OCI-LY1 (cell line): ENCODE measurements at regions not wholly inside any gene's neighbourhood (a gene's known extent, or its start where the extent isn't known, plus 50 kb on each side); places are given as distances from the start of the nearest gene placed in this dataset.

Experiments
- H2AFZ ChIP-seq: fragments of 200-600 bp; sonication (generic), shearing (Covaris generic); 2 replicates; pipeline ENCODE4 v1.6.0; 2014; ENCODE audit warnings: antibody characterized with exemption, mild to moderate bottlenecking, low read length
- H3F3A ChIP-seq: fragments of 200-600 bp; sonication (generic), shearing (Covaris generic); 2 replicates; pipeline ENCODE4 v1.6.0; 2014; ENCODE audit warnings: mild to moderate bottlenecking, antibody characterized with exemption, low read length, moderate library complexity; ENCODE audit not compliant: insufficient read depth
- H3K27ac ChIP-seq: fragments of 200-600 bp; sonication (generic); 2 replicates; pipeline ENCODE4 v1.5.1; 2014; ENCODE audit warnings: low read length, mixed run types, mild to moderate bottlenecking, low read depth; ENCODE audit not compliant: poor library complexity, severe bottlenecking
- H3K27me3 ChIP-seq: fragments of 200-600 bp; sonication (generic); 2 replicates; pipeline ENCODE4 v1.6.0; 2014; ENCODE audit warnings: antibody characterized with exemption, mild to moderate bottlenecking, low read length, moderate library complexity; ENCODE audit not compliant: insufficient read depth
- H3K36me3 ChIP-seq: fragments of 200-600 bp; sonication (generic); 2 replicates; pipeline ENCODE4 v1.6.1; 2014; ENCODE audit warnings: mild to moderate bottlenecking, antibody characterized with exemption, low read length, moderate library complexity, mixed read lengths; ENCODE audit not compliant: insufficient read depth
- H3K4me1 ChIP-seq: fragments of 200-600 bp; sonication (generic); 2 replicates; pipeline ENCODE4 v1.5.1; 2014; ENCODE audit warnings: mild to moderate bottlenecking, low read length, moderate library complexity; ENCODE audit not compliant: insufficient read depth, severe bottlenecking
- H3K4me2 ChIP-seq: fragments of 200-600 bp; sonication (generic), shearing (Covaris generic); 2 replicates; pipeline ENCODE4 v1.6.1; 2014; ENCODE audit warnings: low read length
- H3K4me3 ChIP-seq: fragments of 200-600 bp; sonication (generic); 2 replicates; pipeline ENCODE4 v1.5.1; 2014; ENCODE audit warnings: low read length, low read depth, mild to moderate bottlenecking, mixed read lengths; ENCODE audit not compliant: poor library complexity, severe bottlenecking
- H3K79me2 ChIP-seq: fragments of 200-600 bp; shearing (Covaris generic); 2 replicates; pipeline ENCODE4 v1.6.1; 2016; ENCODE audit warnings: mixed run types, low read length, mixed read lengths; ENCODE audit not compliant: insufficient read depth
- H3K9ac ChIP-seq: fragments of 200-600 bp; sonication (generic), shearing (Covaris generic); 2 replicates; pipeline ENCODE4 v1.6.1; 2014; ENCODE audit warnings: mild to moderate bottlenecking, low read length, mixed read lengths
- H3K9me2 ChIP-seq: fragments of 200-600 bp; sonication (generic), shearing (Covaris generic); 2 replicates; pipeline ENCODE4 v1.6.1; 2014; ENCODE audit warnings: low read depth, mild to moderate bottlenecking, low read length, mixed read lengths
- H3K9me3 ChIP-seq: fragments of 200-600 bp; shearing (Covaris generic); 2 replicates; pipeline ENCODE4 v1.6.1; 2014; ENCODE audit warnings: low read length, mixed read lengths
- H4K20me1 ChIP-seq: fragments of 200-600 bp; sonication (generic), shearing (Covaris generic); 2 replicates; pipeline ENCODE4 v1.6.0; 2016; ENCODE audit warnings: mild to moderate bottlenecking, low read length; ENCODE audit not compliant: insufficient read depth
- CTCF ChIP-seq: fragments of 200-600 bp; sonication (generic), shearing (Covaris generic); IDR thresholded peaks from 2 replicates; pipeline ENCODE4 v1.5.1; 2017; ENCODE audit warnings: mild to moderate bottlenecking, antibody characterized with exemption, low read length, moderate library complexity, mixed read lengths
- EZH2 ChIP-seq: fragments of 200-600 bp; sonication (generic), shearing (Covaris generic); IDR thresholded peaks from 2 replicates; pipeline ENCODE4 v1.8.0; 2017; ENCODE audit warnings: borderline replicate concordance, mixed run types, mild to moderate bottlenecking, antibody characterized with exemption, low read length, moderate library complexity, mixed read lengths

DNA sequence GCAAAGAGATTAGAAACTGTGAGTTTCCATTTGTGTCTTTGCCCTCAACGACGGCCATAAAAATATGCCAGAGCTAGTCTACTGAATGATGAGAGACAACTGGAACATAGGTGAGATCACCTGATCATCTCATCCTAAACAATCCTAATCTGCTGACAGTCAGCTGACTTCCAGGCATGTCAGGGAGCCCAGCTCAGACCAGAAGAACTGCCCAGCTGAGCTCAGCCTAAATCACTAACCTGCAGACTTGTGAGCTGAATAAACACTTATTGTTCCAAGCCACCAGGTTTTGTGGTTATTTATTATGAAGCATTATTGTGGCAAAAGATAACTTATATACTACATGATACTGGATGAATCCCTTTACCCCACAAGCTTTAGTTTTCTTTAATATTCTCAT lies 118.9 kb upstream of the PLEKHG7 start:
- H3K27ac ChIP-seq: no peak overlapping the region
- H3K9me3 ChIP-seq: 0 out of 2 replicates have a peak, but pooled peaks cover 2% of the 10 kb centered on the region
- no peak overlapping the region for H2AFZ ChIP-seq
- H3K36me3 ChIP-seq: no peaks in the 10 kb centered on the region
- H3F3A ChIP-seq: no peaks in the 10 kb centered on the region
- no peaks in the 10 kb centered on the region for H3K9me2 ChIP-seq
- H3K4me2 ChIP-seq: no peak overlapping the region
- no peaks in the 10 kb centered on the region for H3K79me2 ChIP-seq
- no peaks in the 10 kb centered on the region for H4K20me1 ChIP-seq
- TF ChIP-seq EZH2 (no peak), CTCF (no peak)
- no peak overlapping the region for H3K9ac ChIP-seq
- H3K27me3 ChIP-seq: no peaks in the 10 kb centered on the region
- no peak overlapping the region for H3K4me3 ChIP-seq
- H3K4me1 ChIP-seq: peaks cover 15% of the 10 kb centered on the region

GRCh38 chr12:92582893-92583292 lies 119.9 kb upstream of the PLEKHG7 start:
- Histone ChIP-seq H3K9me3 (0 out of 2 replicates have a peak, but pooled peaks cover 2% of the 10 kb centered on the region), H3K79me2 (no peaks in the 10 kb centered on the region), H3K9ac (no peak overlapping the region), H4K20me1 (no peaks in the 10 kb centered on the region), H3F3A (no peaks in the 10 kb centered on the region), H3K27ac (no peak overlapping the region), H3K36me3 (no peaks in the 10 kb centered on the region), H3K9me2 (no peaks in the 10 kb centered on the region), H2AFZ (no peak overlapping the region), H3K4me2 (no peak overlapping the region), H3K4me3 (no peak overlapping the region), H3K4me1 (peaks cover 14% of the 10 kb centered on the region), H3K27me3 (no peaks in the 10 kb centered on the region)
- no peak for TF ChIP-seq CTCF
- no peak for TF ChIP-seq EZH2

DNA sequence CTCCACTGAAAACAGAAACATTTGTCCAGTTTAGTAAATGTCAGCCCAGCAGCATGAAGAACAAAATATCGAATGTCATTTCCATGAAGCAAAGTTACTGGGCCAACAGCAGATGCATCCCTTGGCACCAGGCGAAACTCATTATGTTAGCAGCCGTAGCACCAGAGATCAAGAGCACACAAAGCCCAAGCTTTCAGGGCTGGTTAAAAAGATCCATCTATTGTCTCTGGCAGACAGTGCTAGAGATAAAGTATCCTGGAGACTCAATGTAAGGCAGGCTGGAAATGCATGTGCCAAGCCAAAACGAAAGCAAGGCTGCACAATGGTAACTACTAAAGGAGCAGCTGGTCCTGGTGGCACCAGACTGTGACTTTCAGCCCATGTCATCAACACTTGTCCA lies 120.3 kb upstream of the PLEKHG7 start:
- Histone ChIP-seq H3K4me2 (no peak overlapping the region), H3K36me3 (no peaks in the 10 kb centered on the region), H3K27me3 (no peaks in the 10 kb centered on the region), H3K27ac (no peak overlapping the region), H3K79me2 (no peaks in the 10 kb centered on the region), H4K20me1 (no peaks in the 10 kb centered on the region), H3K4me1 (peaks cover 9% of the 10 kb centered on the region), H3K9me3 (0 out of 2 replicates have a peak, but pooled peaks cover 2% of the 10 kb centered on the region), H3K9me2 (no peaks in the 10 kb centered on the region), H3K4me3 (no peak overlapping the region), H2AFZ (no peak overlapping the region), H3K9ac (no peak overlapping the region), H3F3A (no peaks in the 10 kb centered on the region)
- TF ChIP-seq CTCF (no peak), EZH2 (no peak)
